GM21447 (cell line): ENCODE measurements at regions not wholly inside any gene's neighbourhood (a gene's known extent, or its start where the extent isn't known, plus 50 kb on each side); places are given as distances from the start of the nearest gene placed in this dataset.

Source experiments
- ATAC-seq: cut with Tn5 transposase; IDR thresholded peaks from one replicate; pipeline ENCODE4 v1.9.1; 2021; ENCODE audit not compliant: unreplicated experiment

GRCh38 chr14:58780605-58781004 lies 142.8 kb downstream of the DACT1 start:
- ATAC-seq: no peak

GRCh38 chr14:58782011-58782410 lies 144.2 kb downstream of the DACT1 start:
- no peak for ATAC-seq

DNA sequence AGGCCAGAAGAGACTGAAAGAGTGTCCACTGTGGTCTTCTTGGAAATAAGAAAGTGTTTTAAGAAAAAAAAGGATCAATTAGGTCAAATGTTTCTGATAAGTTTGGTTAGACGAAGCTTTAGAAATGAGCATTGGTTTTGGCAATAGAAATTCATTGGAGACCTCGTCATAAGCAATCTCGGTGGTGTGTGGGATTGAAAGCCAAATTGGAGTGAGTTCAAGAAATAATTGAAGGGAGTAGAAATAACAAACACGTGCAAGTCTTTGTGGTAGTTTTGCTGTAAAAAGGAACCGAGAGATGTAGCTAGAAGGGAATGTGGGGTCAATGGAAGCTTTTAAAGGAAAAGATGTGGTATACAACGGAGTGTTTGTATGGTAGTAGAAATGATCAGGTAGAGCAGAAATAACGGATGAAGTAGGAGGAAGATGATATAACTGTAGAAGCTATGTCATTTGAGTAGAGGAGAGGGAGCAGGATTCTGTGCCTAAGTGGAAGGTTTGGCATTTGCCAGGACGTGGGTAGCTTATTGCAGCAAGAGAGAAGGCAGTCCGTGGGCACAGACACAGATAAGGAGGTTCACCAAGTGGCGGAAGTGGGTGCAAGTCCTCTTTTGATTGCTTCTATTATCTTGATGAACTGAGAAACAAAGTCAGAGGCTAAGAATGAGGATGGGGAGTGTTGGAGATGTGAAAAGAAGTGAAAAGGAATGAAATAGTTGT lies 146.2 kb downstream of the DACT1 start:
- ATAC-seq: no peak

DNA sequence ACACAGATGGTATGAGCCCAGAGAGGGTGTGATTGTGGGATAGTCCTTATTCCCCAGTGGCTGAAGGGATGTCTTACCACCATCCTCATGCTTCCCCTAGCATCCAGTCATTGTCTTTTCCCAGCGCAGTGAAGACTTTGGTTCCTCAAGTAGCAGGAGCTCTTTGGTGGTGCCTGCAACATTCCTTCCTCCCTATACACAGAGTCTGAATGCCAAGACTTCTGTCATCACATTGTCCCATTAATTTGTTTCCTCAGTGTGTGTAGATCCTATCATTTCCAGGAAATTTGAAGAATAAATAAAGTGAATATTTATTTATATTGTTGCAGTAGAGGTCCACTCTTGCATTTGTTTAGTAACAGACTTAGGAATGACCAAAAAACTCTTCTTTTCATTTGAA lies 147.2 kb downstream of the DACT1 start:
- ATAC-seq: no peak

DNA sequence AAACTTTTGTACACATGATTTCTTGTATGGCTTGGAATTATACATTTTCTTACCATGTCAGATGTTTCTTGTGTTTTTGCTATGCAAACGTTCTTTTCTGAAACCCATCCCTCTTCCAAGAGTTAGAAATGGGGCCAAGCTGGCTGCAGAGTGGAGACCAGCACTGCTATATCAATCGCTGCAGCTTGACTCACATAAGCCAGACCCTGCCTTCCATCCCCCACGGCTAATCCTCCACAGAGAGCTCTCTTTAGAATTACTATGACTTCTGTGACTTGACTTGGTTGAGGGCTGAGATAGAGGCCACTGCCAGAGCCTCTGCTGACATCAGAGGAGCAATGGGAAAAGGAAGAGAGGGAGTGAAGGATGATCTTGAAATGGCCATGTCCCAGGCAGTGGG lies 147.9 kb downstream of the DACT1 start:
- ATAC-seq: no peak

DNA sequence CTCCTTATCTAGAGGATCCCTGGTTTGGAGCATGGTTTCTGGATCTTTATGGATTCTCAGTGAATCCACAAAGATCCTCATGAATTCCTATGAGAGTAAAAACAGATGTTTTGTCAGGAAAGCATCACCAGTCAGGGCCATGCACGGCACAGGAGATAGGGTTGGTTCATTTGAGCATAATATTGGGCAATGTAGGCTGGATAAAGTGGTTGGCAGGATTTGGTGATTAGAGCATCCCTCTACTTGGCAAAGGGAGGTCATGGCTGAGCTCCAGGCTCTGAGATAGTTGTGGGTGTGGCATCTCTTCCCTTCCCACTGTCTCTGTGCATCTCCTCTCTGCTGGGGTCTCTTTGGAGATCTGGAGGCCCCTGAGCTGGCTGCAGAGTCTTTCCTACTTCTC lies 149.8 kb downstream of the DACT1 start:
- ATAC-seq: no peak

GRCh38 chr14:58788655-58789503 lies 151.1 kb downstream of the DACT1 start:
- no peak for ATAC-seq

DNA sequence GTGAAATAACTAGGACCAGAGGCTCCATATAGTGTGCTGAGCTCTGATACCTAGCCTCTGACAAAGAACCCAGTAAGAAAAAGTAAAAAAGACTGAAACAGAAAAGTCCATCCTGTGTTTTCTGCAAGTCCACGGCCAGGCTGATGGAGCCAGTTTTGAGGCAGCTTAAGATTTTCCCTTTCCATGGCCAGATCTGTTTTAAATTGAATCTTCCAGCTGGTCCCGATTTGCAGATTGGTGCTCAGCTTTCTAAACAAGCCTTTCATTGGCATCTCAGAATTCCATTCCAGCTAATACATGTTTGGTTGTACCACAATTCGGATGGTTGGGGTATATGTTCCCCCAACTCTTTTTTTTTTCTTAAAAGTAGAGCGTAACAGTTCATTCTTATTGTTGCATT lies 152.0 kb downstream of the DACT1 start:
- ATAC-seq: no peak

DNA sequence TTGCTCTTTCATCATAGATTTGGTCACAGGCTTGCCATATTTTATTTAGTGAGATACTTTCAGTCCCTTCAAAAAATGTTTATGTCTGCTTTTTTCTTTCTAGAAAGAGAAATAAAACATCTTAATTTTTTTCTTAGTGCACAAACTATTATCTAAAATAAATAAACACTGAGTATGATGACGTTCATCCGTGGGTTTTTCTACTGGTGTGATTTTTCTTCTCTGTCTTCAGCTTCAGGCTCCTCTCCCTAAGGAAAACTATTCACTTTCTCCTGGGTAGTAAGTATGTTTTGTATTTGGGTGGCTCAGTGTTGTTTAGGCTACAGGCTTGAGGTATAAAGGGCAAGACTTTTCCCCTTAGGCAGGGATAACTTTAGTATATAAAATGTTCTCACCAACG lies 154.7 kb downstream of the DACT1 start:
- no peak for ATAC-seq

- ATAC-seq: no peak
Observed at GRCh38 chr14:58793131-58793740, 155.5 kb downstream of the DACT1 start.

GRCh38 chr14:58794993-58795762 lies 157.4 kb downstream of the DACT1 start:
- no peak for ATAC-seq

DNA sequence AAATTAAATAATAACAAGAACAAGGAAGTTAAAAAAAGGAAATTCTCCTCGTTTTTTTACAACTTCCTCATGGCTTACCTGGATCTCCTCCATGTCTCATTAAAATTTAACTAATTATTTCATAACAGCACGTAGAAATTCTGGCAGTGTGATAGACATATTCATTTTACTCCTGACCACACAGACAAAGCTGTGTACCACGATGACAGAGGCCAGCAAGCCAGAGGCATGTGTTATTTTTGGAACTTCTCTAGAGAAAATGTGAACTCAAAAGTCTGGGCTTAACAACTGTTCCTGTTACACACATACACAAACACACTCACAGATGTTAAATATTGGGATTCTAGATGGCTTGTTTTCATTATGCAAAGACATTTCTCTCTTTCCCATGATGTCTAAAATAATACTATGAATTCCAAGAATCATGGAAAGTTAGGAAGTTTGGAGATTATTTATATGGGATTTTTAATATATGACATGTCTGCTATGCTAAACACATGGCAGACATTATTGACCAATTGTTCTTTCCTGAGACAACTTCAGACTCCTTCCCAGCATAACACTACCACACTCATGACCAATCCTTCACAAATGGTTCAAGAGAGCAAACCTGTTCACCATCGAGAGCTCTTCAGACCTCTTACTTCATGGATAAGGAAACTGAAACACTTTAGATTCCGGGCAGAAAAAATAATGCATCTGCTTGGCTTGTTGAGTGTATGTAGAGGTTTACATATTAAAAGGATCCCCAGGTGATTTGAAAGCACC lies 158.7 kb downstream of the DACT1 start:
- ATAC-seq: peak; percentile 27

- peak; percentile 78 for ATAC-seq
Observed at GRCh38 chr14:58797010-58797429, 159.3 kb downstream of the DACT1 start.

- ATAC-seq: no peak
Observed at GRCh38 chr14:58798173-58798572, 160.4 kb downstream of the DACT1 start.

GRCh38 chr14:58801086-58801485 lies 163.3 kb downstream of the DACT1 start:
- ATAC-seq: no peak

GRCh38 chr14:58805057-58805456 lies 167.3 kb downstream of the DACT1 start:
- no peak for ATAC-seq

DNA sequence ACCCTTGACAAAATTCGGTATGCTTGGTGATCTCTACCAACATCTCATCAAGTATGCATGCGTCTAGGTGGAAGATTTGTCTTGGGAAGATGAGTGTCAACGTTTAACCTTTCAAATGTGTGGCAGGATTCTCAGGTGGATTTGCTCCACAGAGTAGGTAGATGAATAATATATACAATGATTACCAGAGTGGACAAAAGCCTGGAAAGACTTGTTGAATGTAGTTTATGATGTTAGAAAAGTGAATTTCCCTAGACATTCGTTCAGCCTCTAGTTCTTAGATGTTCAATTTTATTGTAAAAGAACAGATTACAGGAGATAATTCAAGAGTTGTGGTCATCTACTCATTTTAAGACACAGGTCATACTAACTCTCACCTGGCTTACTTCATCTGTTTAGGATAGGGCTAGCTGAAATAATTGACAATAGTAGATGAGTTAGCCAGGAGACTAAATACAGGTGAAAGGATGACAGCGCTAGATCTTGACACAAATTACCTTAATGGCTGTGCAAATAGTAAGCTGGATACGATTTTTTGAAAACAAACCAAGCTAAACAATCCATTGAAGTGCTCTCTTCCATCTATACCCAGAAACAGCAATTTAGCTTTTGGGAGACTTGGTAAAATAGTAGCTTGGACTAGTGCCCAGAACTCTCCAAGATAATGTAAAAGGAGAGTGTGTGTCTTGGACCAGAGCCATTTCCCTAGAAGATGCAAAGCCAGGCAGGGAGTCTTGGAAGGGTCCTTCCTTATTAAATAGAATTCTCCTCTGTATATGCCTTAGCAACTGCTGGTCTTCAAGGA lies 168.0 kb downstream of the DACT1 start:
- no peak for ATAC-seq

- no peak for ATAC-seq
Observed at GRCh38 chr14:58807191-58807590, 169.4 kb downstream of the DACT1 start.

GRCh38 chr14:58808828-58809227 lies 171.1 kb downstream of the DACT1 start:
- no peak for ATAC-seq

DNA sequence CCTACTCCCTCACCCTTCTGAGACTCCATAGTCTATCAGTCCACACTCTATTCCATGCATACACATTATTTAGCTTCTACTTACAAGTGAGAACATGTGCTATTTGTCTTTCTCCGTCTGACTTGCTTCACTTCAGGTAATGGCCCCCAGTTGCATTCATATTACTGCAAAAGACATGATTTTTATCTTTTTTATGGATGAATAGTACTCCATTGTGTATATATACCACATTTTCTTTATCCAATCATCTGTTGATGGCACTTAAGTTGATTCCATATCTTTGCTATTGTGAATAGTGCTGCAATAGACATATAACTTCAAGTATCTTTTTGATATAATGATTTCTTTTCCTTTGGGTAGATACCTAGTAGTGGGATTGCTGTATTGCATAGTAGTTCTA lies 171.8 kb downstream of the DACT1 start:
- no peak for ATAC-seq
